ENCODE measurements at regions not wholly inside any gene's neighbourhood (a gene's known extent, or its start where the extent isn't known, plus 50 kb on each side); places are given as distances from the start of the nearest gene placed in this dataset.

DNA sequence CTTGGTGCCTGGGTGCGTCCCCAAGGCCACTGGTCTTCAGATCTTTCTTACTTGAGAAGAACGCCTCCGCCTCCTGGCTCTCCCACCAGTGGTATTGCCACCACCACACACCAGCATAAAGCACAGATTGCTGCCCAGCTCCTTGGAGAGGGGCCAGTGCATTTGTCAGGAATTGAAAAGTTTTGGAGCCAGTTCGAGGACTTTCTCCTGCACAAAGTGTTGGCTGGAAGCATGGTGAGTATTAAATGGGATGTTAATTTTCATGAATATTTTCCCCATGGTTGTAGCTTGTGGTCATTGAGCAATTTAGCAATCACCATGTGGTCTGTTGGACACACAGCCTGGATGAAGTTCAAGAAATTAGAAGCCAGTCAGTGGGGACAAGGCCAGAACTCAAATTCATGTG is 684.6 kb upstream of the FANCL start:
- TF ChIP-seq ZNF565 (CRISPR knock-in tag; conservative IDR thresholded peaks at IDR 0.05; ENCODE audit: low read depth) (no peak), OSR1 (CRISPR knock-in tag; IDR thresholded peaks at IDR 0.05) (no peak), BACH2 (CRISPR knock-in tag; IDR thresholded peaks at IDR 0.05; ENCODE audit: borderline replicate concordance) (no peak), ARNTL (CRISPR knock-in tag; IDR thresholded peaks at IDR 0.05; ENCODE audit: borderline replicate concordance, low read depth) (no peak)
- TF ChIP-seq, protein P1, sequence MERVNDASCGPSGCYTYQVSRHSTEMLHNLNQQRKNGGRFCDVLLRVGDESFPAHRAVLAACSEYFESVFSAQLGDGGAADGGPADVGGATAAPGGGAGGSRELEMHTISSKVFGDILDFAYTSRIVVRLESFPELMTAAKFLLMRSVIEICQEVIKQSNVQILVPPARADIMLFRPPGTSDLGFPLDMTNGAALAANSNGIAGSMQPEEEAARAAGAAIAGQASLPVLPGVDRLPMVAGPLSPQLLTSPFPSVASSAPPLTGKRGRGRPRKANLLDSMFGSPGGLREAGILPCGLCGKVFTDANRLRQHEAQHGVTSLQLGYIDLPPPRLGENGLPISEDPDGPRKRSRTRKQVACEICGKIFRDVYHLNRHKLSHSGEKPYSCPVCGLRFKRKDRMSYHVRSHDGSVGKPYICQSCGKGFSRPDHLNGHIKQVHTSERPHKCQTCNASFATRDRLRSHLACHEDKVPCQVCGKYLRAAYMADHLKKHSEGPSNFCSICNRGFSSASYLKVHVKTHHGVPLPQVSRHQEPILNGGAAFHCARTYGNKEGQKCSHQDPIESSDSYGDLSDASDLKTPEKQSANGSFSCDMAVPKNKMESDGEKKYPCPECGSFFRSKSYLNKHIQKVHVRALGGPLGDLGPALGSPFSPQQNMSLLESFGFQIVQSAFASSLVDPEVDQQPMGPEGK (CRISPR knock-in tag; IDR thresholded peaks at IDR 0.05; ENCODE audit: borderline replicate concordance), result no peak
